HFFc6 (cell line): ENCODE measurements at regions not wholly inside any gene's neighbourhood (a gene's known extent, or its start where the extent isn't known, plus 50 kb on each side); places are given as distances from the start of the nearest gene placed in this dataset.

Experiments
- DNase-seq: peaks from one replicate; pipeline ENCODE4 v3.0.0-alpha.2; 2018
- H3K27ac Mint-ChIP-seq: 2 replicates; pipeline ENCODE4 v1.8.0; 2020; ENCODE audit warnings: mild to moderate bottlenecking, mixed read lengths
- H3K27me3 Mint-ChIP-seq: 2 replicates; pipeline ENCODE4 v1.8.0; 2021; ENCODE audit warnings: mild to moderate bottlenecking, moderate library complexity, mixed read lengths; ENCODE audit not compliant: insufficient read depth
- H3K36me3 Mint-ChIP-seq: 2 replicates; pipeline ENCODE4 v1.8.0; 2021; ENCODE audit warnings: low read depth, mixed read lengths
- H3K4me1 Mint-ChIP-seq: 2 replicates; pipeline ENCODE4 v1.8.0; 2020; ENCODE audit warnings: low read depth, mixed read lengths
- H3K4me3 Mint-ChIP-seq: 2 replicates; pipeline ENCODE4 v1.8.0; 2020; ENCODE audit warnings: mild to moderate bottlenecking, moderate library complexity, mixed read lengths
- H3K9me3 Mint-ChIP-seq: 2 replicates; pipeline ENCODE4 v1.8.0; 2020; ENCODE audit warnings: mild to moderate bottlenecking, mixed read lengths
- TF ChIP-seq, protein P1 (sequence below): fragments of 200-600 bp; sonication (generic); IDR thresholded peaks from 2 replicates; pipeline ENCODE4 v1.5.0; 2021; ENCODE audit warnings: antibody characterized with exemption, mild to moderate bottlenecking

DNA sequence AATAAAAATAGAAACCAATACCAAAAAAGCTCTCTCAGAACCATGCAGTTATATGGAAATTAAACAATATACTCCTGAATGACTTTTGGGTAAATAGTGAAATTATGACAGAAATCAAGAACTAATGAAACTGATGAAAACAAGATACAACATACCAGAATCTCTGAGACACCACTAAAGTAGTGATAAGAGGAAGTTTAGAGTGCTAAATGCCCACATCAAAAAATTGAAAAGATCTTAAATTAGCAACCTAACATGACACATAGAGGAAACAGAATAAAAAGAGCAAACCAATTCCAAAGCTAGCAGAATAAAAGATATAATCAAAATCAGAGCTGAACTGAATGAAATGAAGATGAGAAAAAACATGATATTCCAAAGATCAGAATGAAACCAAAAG is 430.9 kb downstream of the LTN1 start:
- 0 out of 2 replicates have a peak, but pooled peaks cover 5% of the 10 kb centered on the region for H3K4me1 Mint-ChIP-seq
- TF ChIP-seq, protein P1, sequence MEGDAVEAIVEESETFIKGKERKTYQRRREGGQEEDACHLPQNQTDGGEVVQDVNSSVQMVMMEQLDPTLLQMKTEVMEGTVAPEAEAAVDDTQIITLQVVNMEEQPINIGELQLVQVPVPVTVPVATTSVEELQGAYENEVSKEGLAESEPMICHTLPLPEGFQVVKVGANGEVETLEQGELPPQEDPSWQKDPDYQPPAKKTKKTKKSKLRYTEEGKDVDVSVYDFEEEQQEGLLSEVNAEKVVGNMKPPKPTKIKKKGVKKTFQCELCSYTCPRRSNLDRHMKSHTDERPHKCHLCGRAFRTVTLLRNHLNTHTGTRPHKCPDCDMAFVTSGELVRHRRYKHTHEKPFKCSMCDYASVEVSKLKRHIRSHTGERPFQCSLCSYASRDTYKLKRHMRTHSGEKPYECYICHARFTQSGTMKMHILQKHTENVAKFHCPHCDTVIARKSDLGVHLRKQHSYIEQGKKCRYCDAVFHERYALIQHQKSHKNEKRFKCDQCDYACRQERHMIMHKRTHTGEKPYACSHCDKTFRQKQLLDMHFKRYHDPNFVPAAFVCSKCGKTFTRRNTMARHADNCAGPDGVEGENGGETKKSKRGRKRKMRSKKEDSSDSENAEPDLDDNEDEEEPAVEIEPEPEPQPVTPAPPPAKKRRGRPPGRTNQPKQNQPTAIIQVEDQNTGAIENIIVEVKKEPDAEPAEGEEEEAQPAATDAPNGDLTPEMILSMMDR: no peak
- no peak overlapping the region for H3K27ac Mint-ChIP-seq
- DNase-seq: no peak
- H3K4me3 Mint-ChIP-seq: no peak overlapping the region
- H3K9me3 Mint-ChIP-seq: peaks cover 32% of the 10 kb centered on the region
- no peaks in the 10 kb centered on the region; the same call in 1 of the 2 replicates for H3K27me3 Mint-ChIP-seq
- peaks cover 31% of the 10 kb centered on the region for H3K36me3 Mint-ChIP-seq

DNA sequence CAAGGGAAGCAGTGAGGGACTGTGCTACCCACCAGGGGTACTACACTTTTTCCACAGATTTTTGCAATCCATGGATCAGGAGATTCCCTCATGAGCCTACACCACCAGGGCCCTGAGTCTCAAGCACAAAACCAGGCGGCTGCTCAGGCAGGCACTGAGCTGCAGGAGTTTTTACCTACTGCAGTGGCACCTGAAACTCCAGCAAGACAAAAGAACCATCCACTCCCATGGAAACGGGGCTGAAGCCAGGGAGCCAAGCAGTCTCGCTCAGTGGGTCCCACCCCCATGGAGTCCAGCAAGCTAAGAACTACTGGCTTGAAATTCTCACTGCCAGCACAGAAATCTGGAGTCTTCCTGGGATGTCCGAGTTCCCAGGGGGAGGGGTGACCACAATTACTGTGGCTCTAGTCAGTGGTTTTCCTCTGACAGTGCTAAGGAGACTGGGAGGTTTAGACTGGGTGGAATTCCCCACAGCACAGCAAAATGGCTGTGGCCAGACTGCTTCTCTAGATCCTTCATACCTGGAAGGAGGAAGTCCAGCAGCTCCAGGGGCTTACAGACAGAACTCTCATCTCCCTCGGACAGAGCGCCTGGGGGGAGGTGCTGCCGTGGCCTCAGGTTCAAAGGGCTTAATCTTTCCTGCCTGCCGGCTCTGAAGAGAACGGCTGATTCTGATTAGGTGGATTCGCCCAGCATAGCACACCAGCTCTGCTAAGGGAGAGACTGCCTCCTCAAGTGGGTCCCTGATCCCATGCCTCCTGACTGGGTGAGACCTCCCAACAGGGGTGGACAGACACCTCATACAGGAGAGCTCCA is 437.8 kb downstream of the LTN1 start:
- TF ChIP-seq, protein P1: no peak
- peak; percentile 17 for DNase-seq
- Mint-ChIP-seq H3K36me3 (peaks cover 23% of the 10 kb centered on the region), H3K4me3 (no peak overlapping the region), H3K27ac (no peak overlapping the region), H3K9me3 (peaks cover 16% of the 10 kb centered on the region), H3K27me3 (no peaks in the 10 kb centered on the region; the same call in 1 of the 2 replicates), H3K4me1 (peaks cover 25% of the 10 kb centered on the region)

DNA sequence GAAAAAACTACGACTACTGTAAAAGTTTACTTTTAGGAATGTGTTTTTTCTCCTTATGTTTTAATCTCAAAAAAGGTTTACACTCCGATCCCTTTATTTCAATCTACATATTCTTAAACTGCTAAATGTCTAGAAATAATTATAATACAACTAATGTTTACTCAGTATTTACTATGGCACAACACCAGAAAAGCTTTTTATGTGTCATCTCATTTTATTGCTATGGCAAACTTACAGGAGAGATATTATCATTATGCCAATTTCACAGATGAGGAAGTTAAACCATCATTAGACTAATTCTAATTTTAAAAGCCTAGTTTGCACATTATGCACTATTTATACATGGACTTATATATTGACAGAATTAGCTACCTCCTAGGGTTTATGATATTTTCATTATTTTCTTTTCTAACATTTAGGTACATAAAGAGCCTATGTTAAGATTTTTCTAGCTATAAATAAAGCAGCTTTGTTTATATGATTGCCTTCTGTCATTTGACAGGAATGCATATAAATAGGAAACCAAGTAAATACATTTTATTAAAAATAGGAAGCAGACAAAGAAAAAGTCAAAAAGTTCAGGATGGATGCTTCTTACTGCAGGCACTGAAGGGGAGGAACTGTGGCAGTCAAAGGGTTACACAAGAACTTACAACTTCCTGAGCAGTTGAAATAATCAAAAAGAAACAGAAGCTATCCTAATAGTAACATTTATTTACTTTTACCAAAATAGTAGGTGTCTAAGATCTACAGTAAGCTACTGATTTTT is 442.4 kb downstream of the LTN1 start:
- Mint-ChIP-seq H3K4me3 (peak overlapping the region; percentile 47), H3K27me3 (no peaks in the 10 kb centered on the region), H3K27ac (peak overlapping the region; percentile 48), H3K9me3 (no peaks in the 10 kb centered on the region), H3K36me3 (peaks cover 15% of the 10 kb centered on the region), H3K4me1 (peaks cover 55% of the 10 kb centered on the region)
- TF ChIP-seq, protein P1: no peak
- DNase-seq: peak; percentile 43

DNA sequence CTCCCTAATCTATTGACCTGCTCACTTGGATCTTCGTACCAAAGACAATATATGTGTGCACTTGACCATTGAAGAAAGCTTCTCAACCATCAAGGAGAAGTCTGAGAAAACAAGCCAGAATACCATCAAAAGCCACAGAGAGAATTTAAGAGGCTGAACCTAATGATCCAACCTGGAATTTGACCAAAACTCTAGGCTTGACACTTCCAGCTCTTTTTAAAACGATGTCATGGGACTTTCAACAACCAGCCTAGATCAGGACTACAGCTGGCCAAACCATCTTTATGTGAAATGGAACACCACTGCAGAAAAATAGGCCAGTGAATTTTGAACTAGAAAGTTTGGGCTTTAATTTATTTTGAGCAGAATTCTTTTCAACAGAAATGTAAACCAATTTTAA is 444.4 kb downstream of the LTN1 start:
- H3K9me3 Mint-ChIP-seq: no peaks in the 10 kb centered on the region
- TF ChIP-seq, protein P1: no peak
- no peak overlapping the region for H3K4me3 Mint-ChIP-seq
- peaks cover 50% of the 10 kb centered on the region for H3K4me1 Mint-ChIP-seq
- peak; percentile 33 for DNase-seq
- H3K27ac Mint-ChIP-seq: no peak overlapping the region
- no peaks in the 10 kb centered on the region for H3K27me3 Mint-ChIP-seq
- H3K36me3 Mint-ChIP-seq: peaks cover 16% of the 10 kb centered on the region

DNA sequence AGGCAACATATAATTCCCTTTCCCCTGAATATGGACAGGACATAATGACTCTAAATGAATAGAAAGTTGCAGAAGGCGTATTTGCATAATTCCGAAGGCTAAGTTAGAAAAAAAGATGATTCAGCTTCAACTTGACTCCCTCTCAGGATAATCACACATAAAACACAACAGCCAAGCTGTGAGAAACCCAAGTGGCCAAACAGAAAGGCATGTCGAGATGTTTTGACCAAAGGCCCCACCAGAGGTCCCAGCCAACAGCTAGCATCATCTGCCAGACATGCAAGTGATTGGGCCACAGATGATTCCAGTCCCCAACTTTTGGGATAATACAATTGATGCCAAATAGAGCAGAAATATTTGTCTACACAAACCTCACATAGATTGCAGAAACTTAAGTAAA is 444.9 kb downstream of the LTN1 start:
- peaks cover 55% of the 10 kb centered on the region for H3K4me1 Mint-ChIP-seq
- H3K27me3 Mint-ChIP-seq: no peaks in the 10 kb centered on the region
- TF ChIP-seq, protein P1: no peak
- peaks cover 22% of the 10 kb centered on the region for H3K36me3 Mint-ChIP-seq
- no peaks in the 10 kb centered on the region for H3K9me3 Mint-ChIP-seq
- no peak overlapping the region for H3K4me3 Mint-ChIP-seq
- H3K27ac Mint-ChIP-seq: no peak overlapping the region; the same call in 1 of the 2 replicates
- DNase-seq: no peak
